HG03565 (cell line): ENCODE measurements at regions not wholly inside any gene's neighbourhood (a gene's known extent, or its start where the extent isn't known, plus 50 kb on each side); places are given as distances from the start of the nearest gene placed in this dataset.

Experiments used
- ATAC-seq: cut with Tn5 transposase; IDR thresholded peaks from one replicate; pipeline ENCODE4 v1.9.1; 2021; ENCODE audit warnings: mild to moderate bottlenecking, moderate library complexity; ENCODE audit not compliant: unreplicated experiment

GRCh38 chr4:167645358-167645757 lies 411.1 kb upstream of the SPOCK3 start:
- no peak for ATAC-seq

- ATAC-seq: no peak
These were observed 418.0 kb upstream of the SPOCK3 start for GRCh38 chr4:167652267-167652666.

DNA sequence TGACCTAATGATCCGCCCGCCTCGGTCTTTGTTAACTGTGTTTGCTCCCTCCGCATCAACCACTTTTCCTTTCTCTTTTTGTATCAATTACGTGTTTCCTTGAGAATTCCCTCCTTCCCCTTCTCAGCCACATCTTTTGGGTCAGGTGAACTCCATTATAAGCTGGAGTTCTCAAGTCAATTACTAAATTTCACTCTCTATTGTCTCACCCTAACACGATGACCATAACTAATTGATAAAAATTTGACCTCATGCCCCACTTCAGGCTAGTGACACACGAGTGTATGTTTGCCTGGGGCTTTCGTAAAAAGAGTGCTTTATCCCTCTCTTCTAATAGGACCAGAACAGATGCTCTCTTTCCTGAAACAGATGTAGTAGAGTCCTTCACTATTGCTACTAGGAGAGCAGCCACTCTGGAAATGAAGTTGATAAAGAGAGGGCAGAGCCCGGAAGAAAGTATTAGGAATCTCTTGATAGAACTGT lies 403.6 kb upstream of the ANXA10 start:
- ATAC-seq: no peak

- no peak for ATAC-seq
These were observed 389.9 kb upstream of the ANXA10 start for GRCh38 chr4:167702391-167702790.

GRCh38 chr4:167711517-167711916 lies 380.8 kb upstream of the ANXA10 start:
- ATAC-seq: no peak

DNA sequence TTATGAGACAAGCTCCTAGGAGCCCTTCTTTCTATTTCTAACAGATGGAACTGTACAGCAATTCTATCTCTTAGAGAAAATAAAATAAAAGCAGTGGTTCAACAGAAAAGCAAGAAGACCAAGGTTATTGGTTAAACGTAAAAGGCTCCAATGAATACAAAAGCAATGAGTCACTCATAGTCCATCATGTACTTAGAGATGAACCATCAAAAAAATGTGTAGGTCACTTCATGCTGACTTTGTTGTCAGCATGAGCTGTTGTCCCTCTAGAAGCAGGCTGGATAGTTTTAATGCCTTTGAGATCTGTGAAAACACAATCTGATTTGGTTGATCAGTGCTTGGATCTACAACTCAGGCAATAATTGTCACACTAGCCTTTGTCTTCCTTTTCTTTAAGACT lies 378.6 kb upstream of the ANXA10 start:
- ATAC-seq: no peak

GRCh38 chr4:167715176-167715575 lies 377.2 kb upstream of the ANXA10 start:
- no peak for ATAC-seq

DNA sequence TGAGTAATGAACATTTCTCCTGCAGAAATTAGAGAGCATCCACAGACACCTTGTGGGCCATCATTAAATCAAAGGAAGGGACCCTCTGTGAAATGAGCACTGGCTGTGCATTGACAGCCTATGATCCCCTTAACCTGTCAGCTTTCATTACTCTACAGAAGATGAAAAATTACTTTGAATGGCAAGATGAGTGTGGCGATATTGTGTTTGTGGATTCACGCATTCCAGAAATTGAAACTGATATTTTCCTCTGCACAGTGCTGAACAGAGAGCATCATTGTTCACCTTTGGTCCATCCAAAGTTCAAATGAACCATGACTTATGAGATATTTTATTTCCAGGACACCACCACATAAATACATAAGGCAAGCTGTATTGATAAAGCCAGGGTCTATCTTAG lies 374.8 kb upstream of the ANXA10 start:
- ATAC-seq: no peak

- ATAC-seq: no peak
These were observed 370.5 kb upstream of the ANXA10 start for GRCh38 chr4:167721617-167722486.

- no peak for ATAC-seq
These were observed 369.9 kb upstream of the ANXA10 start for GRCh38 chr4:167722487-167722808.

GRCh38 chr4:167724941-167725340 lies 367.4 kb upstream of the ANXA10 start:
- no peak for ATAC-seq

GRCh38 chr4:167730769-167731168 lies 361.6 kb upstream of the ANXA10 start:
- no peak for ATAC-seq

GRCh38 chr4:167745024-167745687 lies 347.2 kb upstream of the ANXA10 start:
- ATAC-seq: no peak

DNA sequence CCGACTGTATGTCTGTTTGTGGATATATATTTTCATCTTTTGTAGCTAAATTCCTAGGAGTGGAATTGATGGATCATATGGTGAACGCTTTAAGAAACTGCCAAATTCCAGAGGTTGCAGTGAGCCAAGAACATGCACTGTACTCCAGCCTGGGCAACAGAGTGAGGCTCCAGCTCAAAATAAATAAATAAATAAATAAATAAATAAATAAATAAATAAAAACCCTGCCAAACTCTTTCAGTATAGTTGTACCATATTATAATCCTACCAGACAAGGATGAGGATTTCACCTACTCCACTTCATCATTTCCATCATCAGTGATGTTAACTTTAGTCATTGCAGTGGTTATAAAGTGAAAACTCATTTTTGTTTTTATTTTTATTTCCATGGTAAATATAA lies 325.1 kb upstream of the ANXA10 start:
- ATAC-seq: no peak

- ATAC-seq: no peak
These were observed 317.7 kb upstream of the ANXA10 start for GRCh38 chr4:167774646-167775045.

GRCh38 chr4:167775375-167775774 lies 317.0 kb upstream of the ANXA10 start:
- ATAC-seq: no peak

DNA sequence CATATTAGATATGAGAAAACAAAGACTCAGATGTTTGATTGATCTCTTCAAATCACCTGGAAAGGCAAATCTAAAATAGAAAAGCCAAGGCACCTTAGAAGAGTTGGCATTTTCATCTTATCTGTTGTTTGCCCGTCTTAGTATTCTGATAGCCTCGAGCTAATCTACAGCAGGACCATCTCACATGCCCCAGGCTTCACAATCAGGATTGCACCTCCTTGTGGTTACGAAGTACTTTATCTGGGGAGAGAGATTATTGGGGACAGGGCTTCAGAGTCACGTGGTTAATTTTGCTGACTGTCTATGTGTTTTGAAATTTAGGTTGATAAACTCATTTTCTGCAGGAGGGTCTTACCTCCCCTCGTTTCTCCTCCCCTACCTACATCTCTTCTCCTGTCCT lies 313.1 kb upstream of the ANXA10 start:
- ATAC-seq: no peak

GRCh38 chr4:167779864-167780263 lies 312.5 kb upstream of the ANXA10 start:
- ATAC-seq: no peak

DNA sequence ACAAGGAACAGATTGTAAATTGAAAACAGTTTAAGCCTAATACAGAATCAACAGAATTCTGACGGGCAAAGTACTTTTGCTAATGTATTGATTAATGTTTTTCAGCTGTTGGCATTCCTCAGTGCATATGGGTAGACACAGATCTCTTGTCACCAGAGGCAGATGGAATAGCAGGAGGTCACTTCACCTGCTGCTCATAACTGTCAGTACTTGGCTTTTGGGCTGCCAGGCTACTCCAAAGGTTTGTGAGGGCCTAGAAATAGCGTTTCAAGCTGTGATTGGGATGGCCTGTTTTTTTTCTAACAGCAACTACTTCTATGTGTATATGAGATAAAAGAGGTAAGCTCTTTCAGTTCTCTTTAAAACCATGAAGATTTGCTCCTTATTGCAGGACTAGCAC lies 307.5 kb upstream of the ANXA10 start:
- no peak for ATAC-seq

- no peak for ATAC-seq
These were observed 306.8 kb upstream of the ANXA10 start for GRCh38 chr4:167785523-167785922.

GRCh38 chr4:167786504-167786903 lies 305.8 kb upstream of the ANXA10 start:
- no peak for ATAC-seq

DNA sequence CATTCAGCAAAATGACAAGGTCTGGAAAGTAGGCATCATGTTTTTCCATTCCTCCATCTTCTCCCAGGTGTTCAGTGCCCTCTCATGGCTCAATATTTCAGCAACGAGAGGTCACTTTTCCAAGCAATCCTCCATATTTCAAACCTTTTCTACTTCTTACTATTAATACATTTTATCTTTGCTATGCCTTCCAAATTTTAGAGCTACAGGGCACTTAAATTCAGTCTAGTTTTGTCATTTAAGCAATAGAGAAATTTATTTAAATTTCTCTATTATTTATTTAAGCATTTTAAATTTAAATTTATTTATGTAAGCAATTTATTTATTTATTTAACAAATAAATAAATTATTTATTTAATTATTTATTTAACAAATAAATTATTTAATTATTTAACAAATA lies 305.1 kb upstream of the ANXA10 start:
- no peak for ATAC-seq
